Thoracic aorta (tissue), 2 donors: ENCODE measurements at regions not wholly inside any gene's neighbourhood (a gene's known extent, or its start where the extent isn't known, plus 50 kb on each side); places are given as distances from the start of the nearest gene placed in this dataset.

Experiments
- ATAC-seq: fragments of 150-250 bp; one replicate; pipeline ENCODE4 v1.8.0; 2017; ENCODE audit warnings: low read depth; ENCODE audit not compliant: insufficient number of reproducible peaks, low FRiP score
- DNase-seq: peaks from one replicate; pipeline ENCODE4 v3.0.0-alpha.2; 2020; ENCODE audit warnings: low spot score
- H3K27ac ChIP-seq, 2 donors: fragments of 200-600 bp; sonication (generic); 1 replicate in 1 of 2; 2 replicates in 1 of 2; pipeline ENCODE4 v1.5.1; 2016; ENCODE audit warnings: mild to moderate bottlenecking in 2 of 2, moderate library complexity in 2 of 2
- H3K27me3 ChIP-seq: fragments of 200-600 bp; sonication (generic); replicated peaks from 2 replicates; pipeline ENCODE4 v1.6.0; 2016; ENCODE audit warnings: mild to moderate bottlenecking; ENCODE audit not compliant: insufficient read depth
- H3K36me3 ChIP-seq: fragments of 200-600 bp; sonication (generic); one replicate; pipeline ENCODE4 v1.5.1; 2016
- H3K4me1 ChIP-seq, 2 donors: fragments of 200-600 bp; sonication (generic); 1 replicate in 1 of 2; 2 replicates in 1 of 2; pipeline versions ENCODE4 v1.5.1 to v1.6.0; 2016; ENCODE audit warnings: low read depth in 2 of 2, mild to moderate bottlenecking in 1 of 2; ENCODE audit not compliant: control insufficient read depth in 1 of 2
- H3K4me3 ChIP-seq: fragments of 200-600 bp; sonication (generic); 2 replicates; pipeline ENCODE4 v1.5.1; 2016; ENCODE audit warnings: mild to moderate bottlenecking
- H3K9me3 ChIP-seq: fragments of 200-600 bp; sonication (generic); 2 replicates; pipeline ENCODE4 v1.5.1; 2016
- CTCF ChIP-seq: fragments of 200-600 bp; sonication (generic); IDR thresholded peaks from one replicate; pipeline ENCODE4 v1.5.1; 2019; ENCODE audit warnings: antibody characterized with exemption

- Histone ChIP-seq H3K27ac (no peak overlapping the region), H3K27me3 (no peaks in the 10 kb centered on the region), H3K36me3 (no peaks in the 10 kb centered on the region), H3K4me3 (no peak overlapping the region), H3K4me1 (peaks cover 3 to 7% of the 10 kb centered on the region in 2 donors), H3K9me3 (no peaks in the 10 kb centered on the region)
- ATAC-seq (peak; percentile 69), DNase-seq (no peak)
- TF ChIP-seq CTCF = peak; percentile 87
These were observed 219.8 kb upstream of the PARD3B start for GRCh38 chr2:204325468-204325867.

- DNase-seq (no peak), ATAC-seq (no peak)
These were observed 216.9 kb upstream of the PARD3B start for GRCh38 chr2:204328373-204328772.

GRCh38 chr2:204329016-204329415 is 216.3 kb upstream of the PARD3B start:
- no peak for TF ChIP-seq CTCF
- DNase-seq (no peak), ATAC-seq (no peak)
- H3K27ac ChIP-seq = no peak overlapping the region
- H3K4me3 ChIP-seq = no peak overlapping the region
- H3K9me3 ChIP-seq = no peaks in the 10 kb centered on the region
- no peaks in the 10 kb centered on the region for H3K4me1 ChIP-seq
- H3K36me3 ChIP-seq = no peaks in the 10 kb centered on the region
- no peaks in the 10 kb centered on the region for H3K27me3 ChIP-seq

More at GRCh38 chr2:204328373-204328772, 216.9 kb upstream of the PARD3B start:
- Histone ChIP-seq H3K9me3 (no peaks in the 10 kb centered on the region), H3K27me3 (no peaks in the 10 kb centered on the region), H3K4me3 (no peak overlapping the region), H3K36me3 (no peaks in the 10 kb centered on the region), H3K4me1 (no peaks in the 10 kb centered on the region), H3K27ac (no peak overlapping the region)
- TF ChIP-seq CTCF = no peak

GRCh38 chr2:204329532-204329931 is 215.7 kb upstream of the PARD3B start:
- Histone ChIP-seq H3K9me3 (no peaks in the 10 kb centered on the region), H3K27me3 (no peaks in the 10 kb centered on the region), H3K36me3 (no peaks in the 10 kb centered on the region), H3K4me1 (no peaks in the 10 kb centered on the region), H3K4me3 (no peak overlapping the region), H3K27ac (no peak overlapping the region)
- DNase-seq (no peak), ATAC-seq (no peak)
- TF ChIP-seq CTCF = no peak

GRCh38 chr2:204331180-204331579 is 214.1 kb upstream of the PARD3B start:
- no peaks in the 10 kb centered on the region for H3K27me3 ChIP-seq
- H3K4me1 ChIP-seq = no peaks in the 10 kb centered on the region
- H3K9me3 ChIP-seq = no peaks in the 10 kb centered on the region
- H3K27ac ChIP-seq = no peak overlapping the region
- DNase-seq (no peak), ATAC-seq (no peak)
- no peak overlapping the region for H3K4me3 ChIP-seq
- H3K36me3 ChIP-seq = no peaks in the 10 kb centered on the region
- TF ChIP-seq CTCF = no peak
